ENCODE measurements at regions not wholly inside any gene's neighbourhood (a gene's known extent, or its start where the extent isn't known, plus 50 kb on each side); places are given as distances from the start of the nearest gene placed in this dataset.
A peak's percentile ranks its signal among the peaks of the same experiment; 100 is the strongest.

DNA sequence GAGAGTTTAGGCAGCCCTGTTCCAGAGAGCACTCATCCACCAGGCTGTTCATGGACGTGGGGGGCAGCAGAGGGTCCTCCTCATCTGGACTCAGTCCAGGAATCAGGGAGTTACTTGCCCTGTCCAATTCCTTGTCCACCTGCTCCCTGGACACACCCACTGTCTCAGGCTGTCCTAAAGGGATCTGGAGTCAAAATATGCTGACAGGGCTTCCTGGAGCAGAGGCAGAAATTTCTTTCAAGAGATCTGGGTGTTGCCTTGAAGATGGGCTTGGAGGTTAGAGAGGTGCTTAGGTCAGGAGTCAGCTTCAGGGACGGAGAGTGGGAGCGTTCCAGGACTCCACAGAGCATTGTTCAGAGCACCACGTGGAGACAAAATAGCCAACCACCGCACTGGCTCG, 65.8 kb upstream of the SHISA2 start:
- POLR2A ChIA-PET = no interaction called here
- no peak for FAIRE-seq
- WGBS (ENCODE audit: insufficient coverage, low coverage, missing lambda C conversion rate) = 0% methylated on average over 6 of the region's 6 CpGs

DNA sequence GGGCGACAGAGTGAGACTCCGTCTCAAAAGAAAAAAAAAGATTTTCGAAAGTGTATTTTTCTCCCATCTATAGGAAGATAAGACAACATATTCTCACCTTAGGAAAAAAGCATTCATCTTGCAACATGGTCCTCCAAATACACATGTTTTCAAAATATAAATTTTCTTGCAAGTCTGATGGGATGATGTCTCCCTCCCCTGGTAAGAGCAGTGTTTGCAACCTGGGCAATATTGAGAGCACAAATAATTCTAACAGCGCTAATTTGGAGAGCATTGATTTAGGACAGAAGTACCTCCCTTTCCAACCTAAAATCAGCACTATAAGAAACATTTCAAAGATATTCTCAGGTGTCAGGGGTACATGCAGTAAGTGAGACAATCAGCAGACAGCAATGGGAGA, 61.0 kb upstream of the SHISA2 start:
- no peak for FAIRE-seq
- ATAC-seq = no peak

More for the DNA sequence above, 65.8 kb upstream of the SHISA2 start:
- CTCF ChIA-PET (ENCODE audit: low intra/inter-chr PET ratio) = no interaction called here
- no peak for ATAC-seq
- H3K9me3 ChIP-seq (replicated peaks; ENCODE audit: control insufficient read depth, insufficient read depth, low read depth, low read length) = no peaks in the 10 kb centered on the region
- H3K9ac ChIP-seq (ENCODE audit: insufficient read depth in 1 of 2, low read depth in 2 of 2, low read length in 2 of 2) = no peak overlapping the region
- no peaks in the 10 kb centered on the region for H3K79me2 ChIP-seq (ENCODE audit: control insufficient read depth, insufficient read depth, low read length)
- no peak for DNase-seq (ENCODE audit: extremely low read depth in 1 of 4, low spot score in 3 of 4)
- no peaks in the 10 kb centered on the region for H3K9me1 ChIP-seq (ENCODE audit: control insufficient read depth, insufficient read depth, low read length)
- no peak overlapping the region for H3K27ac ChIP-seq (ENCODE audit: extremely low read depth, low read depth, low read length)
- peaks cover 0 to 8% of the 10 kb centered on the region in 2 experiments; a peak in 1 of 5 replicates for H3K27me3 ChIP-seq (ENCODE audit: control insufficient read depth in 2 of 2, insufficient read depth in 2 of 2, low read length in 2 of 2)
- H3K4me3 ChIP-seq = no peak overlapping the region
- H2AFZ ChIP-seq (ENCODE audit: low read depth, low read length) = no peak overlapping the region
- no peak overlapping the region for H3K4me2 ChIP-seq (ENCODE audit: insufficient read depth, low read length)
- no peak for TF ChIP-seq ZNF146 (CRISPR knock-in tag; IDR thresholded peaks at IDR 0.05; ENCODE audit: unreplicated experiment)
- TF ChIP-seq ZNF316 (IDR thresholded peaks at IDR 0.05) = 0 out of 2 replicates have a peak, but pooled peaks have one; percentile 5
- TF ChIP-seq BACH1 (tag; IDR thresholded peaks at IDR 0.05) = no peak
- no peak for TF ChIP-seq RBM22 (IDR thresholded peaks at IDR 0.05; ENCODE audit: low read depth, low read length, poor library complexity, severe bottlenecking)
- TF ChIP-seq ARID1B (IDR thresholded peaks at IDR 0.05) = no peak
- intact Hi-C loops (cut with micrococcal nuclease) (no loop called here), in situ Hi-C loops (cut with MboI) (no loop called here)
- no TSS peak for BruUV-seq (replicated peaks)
- no peaks in the 10 kb centered on the region for H3K4me1 ChIP-seq (replicated peaks in 1 of 2; ENCODE audit: control insufficient read depth in 2 of 2, insufficient read depth in 2 of 2, low read length in 2 of 2)
- no peaks in the 10 kb centered on the region for H4K20me1 ChIP-seq (replicated peaks; ENCODE audit: control insufficient read depth, insufficient read depth, low read length)
- H3K36me3 ChIP-seq (ENCODE audit: control insufficient read depth, insufficient read depth, low read length) = no peaks in the 10 kb centered on the region

More for the DNA sequence above, 61.0 kb upstream of the SHISA2 start:
- TF ChIP-seq RAD21 (CRISPR knock-in tag; conservative IDR thresholded peaks at IDR 0.05 in 1 of 2, IDR thresholded peaks at IDR 0.05 in 1 of 2) = peak in 1 of 2 experiments; percentile 20; a peak in 2 of 4 replicates
- TF ChIP-seq, protein P1, sequence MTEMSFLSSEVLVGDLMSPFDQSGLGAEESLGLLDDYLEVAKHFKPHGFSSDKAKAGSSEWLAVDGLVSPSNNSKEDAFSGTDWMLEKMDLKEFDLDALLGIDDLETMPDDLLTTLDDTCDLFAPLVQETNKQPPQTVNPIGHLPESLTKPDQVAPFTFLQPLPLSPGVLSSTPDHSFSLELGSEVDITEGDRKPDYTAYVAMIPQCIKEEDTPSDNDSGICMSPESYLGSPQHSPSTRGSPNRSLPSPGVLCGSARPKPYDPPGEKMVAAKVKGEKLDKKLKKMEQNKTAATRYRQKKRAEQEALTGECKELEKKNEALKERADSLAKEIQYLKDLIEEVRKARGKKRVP (CRISPR knock-in tag; IDR thresholded peaks at IDR 0.05) = no peak
- no peak for TF ChIP-seq SRSF7 (optimal IDR thresholded peaks at IDR 0.05; ENCODE audit: low read depth, low read length)
- TF ChIP-seq, protein P2, sequence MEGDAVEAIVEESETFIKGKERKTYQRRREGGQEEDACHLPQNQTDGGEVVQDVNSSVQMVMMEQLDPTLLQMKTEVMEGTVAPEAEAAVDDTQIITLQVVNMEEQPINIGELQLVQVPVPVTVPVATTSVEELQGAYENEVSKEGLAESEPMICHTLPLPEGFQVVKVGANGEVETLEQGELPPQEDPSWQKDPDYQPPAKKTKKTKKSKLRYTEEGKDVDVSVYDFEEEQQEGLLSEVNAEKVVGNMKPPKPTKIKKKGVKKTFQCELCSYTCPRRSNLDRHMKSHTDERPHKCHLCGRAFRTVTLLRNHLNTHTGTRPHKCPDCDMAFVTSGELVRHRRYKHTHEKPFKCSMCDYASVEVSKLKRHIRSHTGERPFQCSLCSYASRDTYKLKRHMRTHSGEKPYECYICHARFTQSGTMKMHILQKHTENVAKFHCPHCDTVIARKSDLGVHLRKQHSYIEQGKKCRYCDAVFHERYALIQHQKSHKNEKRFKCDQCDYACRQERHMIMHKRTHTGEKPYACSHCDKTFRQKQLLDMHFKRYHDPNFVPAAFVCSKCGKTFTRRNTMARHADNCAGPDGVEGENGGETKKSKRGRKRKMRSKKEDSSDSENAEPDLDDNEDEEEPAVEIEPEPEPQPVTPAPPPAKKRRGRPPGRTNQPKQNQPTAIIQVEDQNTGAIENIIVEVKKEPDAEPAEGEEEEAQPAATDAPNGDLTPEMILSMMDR (IDR thresholded peaks at IDR 0.05 in 2 of 3, conservative IDR thresholded peaks at IDR 0.05 in 1 of 3; ENCODE audit: insufficient read depth in 2 of 3, low read depth in 1 of 3, low read length in 3 of 3) = peak; percentile 19 to 36 (median 32); a peak in 4 of 6 replicates
- no peak for TF ChIP-seq POLR2G (IDR thresholded peaks at IDR 0.05; ENCODE audit: low read depth, low read length)
- no peak for TF ChIP-seq NFRKB (IDR thresholded peaks at IDR 0.05; ENCODE audit: low read depth)
- Histone ChIP-seq H3K4me2 (ENCODE audit: insufficient read depth, low read length) (no peak overlapping the region), H3K9ac (ENCODE audit: insufficient read depth in 1 of 2, low read depth in 2 of 2, low read length in 2 of 2) (no peak overlapping the region), H3K9me1 (ENCODE audit: control insufficient read depth, insufficient read depth, low read length) (no peaks in the 10 kb centered on the region), H3K79me2 (ENCODE audit: control insufficient read depth, insufficient read depth, low read length) (no peaks in the 10 kb centered on the region), H3K27me3 (ENCODE audit: control insufficient read depth in 2 of 2, insufficient read depth in 2 of 2, low read length in 2 of 2) (peaks cover 0 to 6% of the 10 kb centered on the region in 2 experiments; a peak in 1 of 5 replicates), H3K27ac (ENCODE audit: extremely low read depth, low read depth, low read length) (no peak overlapping the region), H3K4me3 (no peak overlapping the region), H3K36me3 (ENCODE audit: control insufficient read depth, insufficient read depth, low read length) (no peaks in the 10 kb centered on the region), H4K20me1 (replicated peaks; ENCODE audit: control insufficient read depth, insufficient read depth, low read length) (no peaks in the 10 kb centered on the region), H3K4me1 (replicated peaks in 1 of 2; ENCODE audit: control insufficient read depth in 2 of 2, insufficient read depth in 2 of 2, low read length in 2 of 2) (no peaks in the 10 kb centered on the region), H2AFZ (ENCODE audit: low read depth, low read length) (no peak overlapping the region), H3K9me3 (replicated peaks; ENCODE audit: control insufficient read depth, insufficient read depth, low read depth, low read length) (no peaks in the 10 kb centered on the region)
- ChIA-PET CTCF (ENCODE audit: low intra/inter-chr PET ratio) (no interaction called here), POLR2A (no interaction called here)
- whole genome bisulfite sequencing (ENCODE audit: insufficient coverage, low coverage, missing lambda C conversion rate) = 0% methylated on average over 1 of the region's 4 CpGs
- DNase-seq (ENCODE audit: extremely low read depth in 1 of 4, low spot score in 3 of 4) = peak in 2 of 4 experiments; percentile 5
- in situ Hi-C loops (cut with MboI) = no loop called here
- intact Hi-C loops (cut with micrococcal nuclease) = no loop called here
- BruUV-seq (replicated peaks) = no TSS peak
